ENCODE measurements at regions not wholly inside any gene's neighbourhood (a gene's known extent, or its start where the extent isn't known, plus 50 kb on each side); places are given as distances from the start of the nearest gene placed in this dataset.

DNA sequence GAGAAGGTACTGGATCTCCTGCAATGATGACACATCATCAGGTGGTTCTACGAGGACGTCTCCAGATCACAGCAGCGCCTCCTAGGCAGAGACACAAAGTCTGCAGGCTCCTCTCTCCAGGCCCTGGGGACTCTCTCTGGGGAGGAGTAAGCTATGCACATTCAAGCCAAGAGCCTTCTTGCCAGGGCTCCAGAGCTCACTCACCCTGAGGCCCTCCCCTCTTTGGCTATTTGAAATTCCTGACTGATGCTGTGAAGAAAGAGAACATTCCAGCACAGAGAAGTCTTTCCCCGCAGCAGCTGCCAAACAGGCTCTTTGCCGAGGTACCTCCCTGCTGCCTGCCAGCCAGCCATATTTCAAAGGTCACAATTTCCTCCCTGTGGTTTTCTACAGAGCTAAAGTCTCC, 204.9 kb downstream of the CSNK2A3 start:
- TF ChIP-seq, protein P1, sequence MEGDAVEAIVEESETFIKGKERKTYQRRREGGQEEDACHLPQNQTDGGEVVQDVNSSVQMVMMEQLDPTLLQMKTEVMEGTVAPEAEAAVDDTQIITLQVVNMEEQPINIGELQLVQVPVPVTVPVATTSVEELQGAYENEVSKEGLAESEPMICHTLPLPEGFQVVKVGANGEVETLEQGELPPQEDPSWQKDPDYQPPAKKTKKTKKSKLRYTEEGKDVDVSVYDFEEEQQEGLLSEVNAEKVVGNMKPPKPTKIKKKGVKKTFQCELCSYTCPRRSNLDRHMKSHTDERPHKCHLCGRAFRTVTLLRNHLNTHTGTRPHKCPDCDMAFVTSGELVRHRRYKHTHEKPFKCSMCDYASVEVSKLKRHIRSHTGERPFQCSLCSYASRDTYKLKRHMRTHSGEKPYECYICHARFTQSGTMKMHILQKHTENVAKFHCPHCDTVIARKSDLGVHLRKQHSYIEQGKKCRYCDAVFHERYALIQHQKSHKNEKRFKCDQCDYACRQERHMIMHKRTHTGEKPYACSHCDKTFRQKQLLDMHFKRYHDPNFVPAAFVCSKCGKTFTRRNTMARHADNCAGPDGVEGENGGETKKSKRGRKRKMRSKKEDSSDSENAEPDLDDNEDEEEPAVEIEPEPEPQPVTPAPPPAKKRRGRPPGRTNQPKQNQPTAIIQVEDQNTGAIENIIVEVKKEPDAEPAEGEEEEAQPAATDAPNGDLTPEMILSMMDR (IDR thresholded peaks at IDR 0.05), result peak in 2 of 7 experiments; percentile 5 to 14
- TF ChIP-seq POLR2AphosphoS5 (IDR thresholded peaks at IDR 0.05) (peak in 2 of 3 donors; percentile 47 to 66), EP300 (IDR thresholded peaks at IDR 0.05) (no peak), POLR2A (IDR thresholded peaks at IDR 0.05) (no peak)

Data from stomach (tissue), 4 donors.